ENCODE measurements at regions not wholly inside any gene's neighbourhood (a gene's known extent, or its start where the extent isn't known, plus 50 kb on each side); places are given as distances from the start of the nearest gene placed in this dataset.

GRCh38 chr12:114616081-114616480, 67.9 kb downstream of the TBX3 start:
- Mint-ChIP-seq H3K27ac (ENCODE audit: unreplicated experiment) (no peak overlapping the region), H3K4me1 (ENCODE audit: unreplicated experiment) (peaks cover 7% of the 10 kb centered on the region), H3K9me3 (ENCODE audit: unreplicated experiment) (no peaks in the 10 kb centered on the region), H3K4me3 (ENCODE audit: unreplicated experiment) (no peak overlapping the region), H3K27me3 (ENCODE audit: unreplicated experiment) (no peaks in the 10 kb centered on the region), H3K36me3 (ENCODE audit: low read depth, unreplicated experiment) (no peaks in the 10 kb centered on the region)
- no peak for TF ChIP-seq CTCF (IDR thresholded peaks at IDR 0.05; ENCODE audit: unreplicated experiment)
- DNase-seq (ENCODE audit: low spot score), result no peak

GRCh38 chr12:114614040-114614439, 69.9 kb downstream of the TBX3 start:
- Mint-ChIP-seq H3K27me3 (ENCODE audit: unreplicated experiment) (no peaks in the 10 kb centered on the region), H3K9me3 (ENCODE audit: unreplicated experiment) (no peaks in the 10 kb centered on the region), H3K36me3 (ENCODE audit: low read depth, unreplicated experiment) (no peaks in the 10 kb centered on the region), H3K27ac (ENCODE audit: unreplicated experiment) (no peak overlapping the region), H3K4me1 (ENCODE audit: unreplicated experiment) (peaks cover 7% of the 10 kb centered on the region), H3K4me3 (ENCODE audit: unreplicated experiment) (no peak overlapping the region)
- no peak for DNase-seq (ENCODE audit: low spot score)
- no peak for TF ChIP-seq CTCF (IDR thresholded peaks at IDR 0.05; ENCODE audit: unreplicated experiment)

- Mint-ChIP-seq H3K36me3 (ENCODE audit: low read depth, unreplicated experiment) (no peaks in the 10 kb centered on the region), H3K4me3 (ENCODE audit: unreplicated experiment) (no peak overlapping the region), H3K4me1 (ENCODE audit: unreplicated experiment) (peaks cover 7% of the 10 kb centered on the region), H3K27ac (ENCODE audit: unreplicated experiment) (no peak overlapping the region), H3K27me3 (ENCODE audit: unreplicated experiment) (no peaks in the 10 kb centered on the region), H3K9me3 (ENCODE audit: unreplicated experiment) (no peaks in the 10 kb centered on the region)
- DNase-seq (ENCODE audit: low spot score), result no peak
- TF ChIP-seq CTCF (IDR thresholded peaks at IDR 0.05; ENCODE audit: unreplicated experiment), result no peak
These were observed 71.9 kb downstream of the TBX3 start for GRCh38 chr12:114612062-114612461.

- H3K36me3 Mint-ChIP-seq (ENCODE audit: low read depth, unreplicated experiment), result no peaks in the 10 kb centered on the region
- H3K27ac Mint-ChIP-seq (ENCODE audit: unreplicated experiment), result no peak overlapping the region
- DNase-seq (ENCODE audit: low spot score), result no peak
- no peaks in the 10 kb centered on the region for H3K9me3 Mint-ChIP-seq (ENCODE audit: unreplicated experiment)
- TF ChIP-seq CTCF (IDR thresholded peaks at IDR 0.05; ENCODE audit: unreplicated experiment), result no peak
- H3K27me3 Mint-ChIP-seq (ENCODE audit: unreplicated experiment), result no peaks in the 10 kb centered on the region
- H3K4me3 Mint-ChIP-seq (ENCODE audit: unreplicated experiment), result no peak overlapping the region
- peaks cover 7% of the 10 kb centered on the region for H3K4me1 Mint-ChIP-seq (ENCODE audit: unreplicated experiment)
These were observed 72.6 kb downstream of the TBX3 start for GRCh38 chr12:114611145-114612018.

- Mint-ChIP-seq H3K36me3 (ENCODE audit: low read depth, unreplicated experiment) (no peaks in the 10 kb centered on the region), H3K4me3 (ENCODE audit: unreplicated experiment) (no peak overlapping the region), H3K4me1 (ENCODE audit: unreplicated experiment) (peaks cover 7% of the 10 kb centered on the region), H3K9me3 (ENCODE audit: unreplicated experiment) (no peaks in the 10 kb centered on the region), H3K27ac (ENCODE audit: unreplicated experiment) (no peak overlapping the region), H3K27me3 (ENCODE audit: unreplicated experiment) (no peaks in the 10 kb centered on the region)
- DNase-seq (ENCODE audit: low spot score), result no peak
- TF ChIP-seq CTCF (IDR thresholded peaks at IDR 0.05; ENCODE audit: unreplicated experiment), result no peak
These were observed 75.5 kb downstream of the TBX3 start for GRCh38 chr12:114608509-114608908.
